Stomach (tissue), 8 donors: ENCODE measurements at regions not wholly inside any gene's neighbourhood (a gene's known extent, or its start where the extent isn't known, plus 50 kb on each side); places are given as distances from the start of the nearest gene placed in this dataset.

ENCODE experiments used
- DNase-seq, 2 donors: peaks; one replicate each; pipeline versions ENCODE4 v3.0.0 to v3.0.0-alpha.2; 2013 to 2019
- H3K27ac ChIP-seq, 5 donors: fragments of 200-600 bp in 4 of 5; sonication (generic) in 4 of 5; one replicate each; pipeline ENCODE4 v1.5.1; 2013 to 2019; ENCODE audit warnings: mild to moderate bottlenecking in 1 of 5, moderate library complexity in 1 of 5
- H3K27me3 ChIP-seq, 3 donors: fragments of 200-600 bp; sonication (generic); one replicate each; pipeline ENCODE4 v1.5.1; 2017 to 2019; ENCODE audit warnings: mixed run types in 1 of 3
- H3K36me3 ChIP-seq, 4 donors: fragments of 200-600 bp; sonication (generic); 1 replicate in 3 of 4; 2 replicates in 1 of 4; pipeline ENCODE4 v1.5.1; 2016 to 2019
- H3K4me1 ChIP-seq, 4 donors: fragments of 200-600 bp; sonication (generic); one replicate each; pipeline ENCODE4 v1.5.1; 2016 to 2019
- H3K4me3 ChIP-seq, 4 donors: fragments of 200-600 bp; sonication (generic) in 3 of 4; one replicate each; pipeline ENCODE4 v1.5.1; 2016 to 2019; ENCODE audit warnings: mild to moderate bottlenecking in 1 of 4
- H3K9me3 ChIP-seq, 4 donors: fragments of 200-600 bp; sonication (generic); one replicate each; pipeline ENCODE4 v1.5.1; 2016 to 2019
- CTCF ChIP-seq, 7 experiments: fragments of 450-650 bp in 4 of 7; fragments of 200-600 bp in 3 of 7; sonication (generic) in 3 of 7; IDR thresholded peaks; one replicate each; pipeline ENCODE4 v1.5.1; 2016 to 2019; ENCODE audit warnings: antibody characterized with exemption in 7 of 7, control low read depth in 2 of 7, mild to moderate bottlenecking in 1 of 7
- EP300 ChIP-seq: sonication (generic); formaldehyde crosslinking; IDR thresholded peaks from one replicate; pipeline ENCODE4 v1.6.1; 2017; ENCODE audit warnings: antibody characterized with exemption
- POLR2A ChIP-seq, 4 donors: fragments of 450-650 bp; IDR thresholded peaks; one replicate each; pipeline ENCODE4 v1.6.1; 2016; ENCODE audit warnings: antibody characterized with exemption in 4 of 4, control low read depth in 2 of 4, mild to moderate bottlenecking in 1 of 4, moderate library complexity in 1 of 4
- POLR2AphosphoS5 ChIP-seq, 3 donors: sonication (generic); formaldehyde crosslinking; IDR thresholded peaks; one replicate each; pipeline ENCODE4 v1.6.1; 2016; ENCODE audit warnings: antibody characterized with exemption in 3 of 3
- WGBS, 5 donors: extraction: QIAGEN DNeasy Blood & Tissue Kit in 3 of 5; methylation state at CpG; one replicate each; pipeline versions ENCODE4 v1.1.5 to v1.1.7; 2013 to 2018; 5-methylcytosine and 5-hydroxymethylcytosine counted together
- intact Hi-C: fragments of 100-400 bp; cut with DNase I; formaldehyde crosslinking; loops from one replicate; pipeline ENCODE4 v1.15.1; 2023; ENCODE audit warnings: low total_unique reads
- donor health status: healthy with polysubstance abuse.
- donor health status: Bipolar disorder and iron deficiency.
- donor health status: healthy.

- TF ChIP-seq POLR2AphosphoS5 (IDR thresholded peaks at IDR 0.05): no peak
- no peak for TF ChIP-seq CTCF (IDR thresholded peaks at IDR 0.05)
- no peak for TF ChIP-seq EP300
- no peak for TF ChIP-seq POLR2A (IDR thresholded peaks at IDR 0.05)
- DNase-seq: no peak
- intact Hi-C loops: no loop called here
- H3K27ac ChIP-seq: no peak overlapping the region
- no peaks in the 10 kb centered on the region for H3K27me3 ChIP-seq
- no peaks in the 10 kb centered on the region for H3K9me3 ChIP-seq
- H3K4me1 ChIP-seq: no peaks in the 10 kb centered on the region
- WGBS, 5 donors: 55 to 78% (median 77%) methylated on average over 4 of the region's 4 CpGs
- H3K4me3 ChIP-seq: no peak overlapping the region
- H3K36me3 ChIP-seq: no peaks in the 10 kb centered on the region
Measured at GRCh38 chr4:127138586-127138985, 494.2 kb upstream of the INTU start.

GRCh38 chr4:127139788-127140286, 492.9 kb upstream of the INTU start:
- no peak for TF ChIP-seq POLR2A (IDR thresholded peaks at IDR 0.05)
- no peak for TF ChIP-seq EP300
- no peak for TF ChIP-seq POLR2AphosphoS5 (IDR thresholded peaks at IDR 0.05)
- TF ChIP-seq CTCF (IDR thresholded peaks at IDR 0.05): no peak
- H3K4me1 ChIP-seq: no peaks in the 10 kb centered on the region
- no peak overlapping the region for H3K4me3 ChIP-seq
- H3K27ac ChIP-seq: no peak overlapping the region
- intact Hi-C loops: no loop called here
- H3K9me3 ChIP-seq: no peaks in the 10 kb centered on the region
- WGBS, 5 donors: 58 to 68% (median 64%) methylated on average over 4 to 6 of the region's 6 CpGs
- no peaks in the 10 kb centered on the region for H3K27me3 ChIP-seq
- no peak for DNase-seq
- no peaks in the 10 kb centered on the region for H3K36me3 ChIP-seq

GRCh38 chr4:127140306-127140705, 492.5 kb upstream of the INTU start:
- no peak overlapping the region for H3K27ac ChIP-seq
- H3K36me3 ChIP-seq: no peaks in the 10 kb centered on the region
- no peaks in the 10 kb centered on the region for H3K27me3 ChIP-seq
- DNase-seq: no peak
- peaks cover 0 to 4% (median 1%) of the 10 kb centered on the region in 4 donors for H3K4me1 ChIP-seq
- 55 to 71% (median 60%) methylated on average over 3 of the region's 3 CpGs for WGBS, 5 donors
- no peaks in the 10 kb centered on the region for H3K9me3 ChIP-seq
- intact Hi-C loops: no loop called here
- TF ChIP-seq POLR2AphosphoS5 (IDR thresholded peaks at IDR 0.05): no peak
- TF ChIP-seq EP300: no peak
- no peak overlapping the region for H3K4me3 ChIP-seq

GRCh38 chr4:127141856-127142255, 490.9 kb upstream of the INTU start:
- H3K9me3 ChIP-seq: no peaks in the 10 kb centered on the region
- H3K27ac ChIP-seq: peak overlapping the region in 1 of 5 donors; percentile 36
- H3K27me3 ChIP-seq: no peaks in the 10 kb centered on the region
- H3K36me3 ChIP-seq: no peaks in the 10 kb centered on the region
- 50 to 73% (median 60%) methylated on average over 1 of the region's 1 CpG for WGBS, 5 donors
- no peak overlapping the region for H3K4me3 ChIP-seq
- intact Hi-C loops: no loop called here
- H3K4me1 ChIP-seq: peaks cover 0 to 9% (median 4%) of the 10 kb centered on the region in 4 donors
- no peak for DNase-seq
- TF ChIP-seq EP300 (no peak), POLR2AphosphoS5 (IDR thresholded peaks at IDR 0.05) (no peak), CTCF (IDR thresholded peaks at IDR 0.05) (no peak), POLR2A (IDR thresholded peaks at IDR 0.05) (no peak)

GRCh38 chr4:127143460-127144195, 489.1 kb upstream of the INTU start:
- WGBS, 5 donors: 52 to 68% (median 60%) methylated on average over 5 of the region's 5 CpGs
- Histone ChIP-seq H3K9me3 (no peaks in the 10 kb centered on the region), H3K4me3 (no peak overlapping the region), H3K36me3 (no peaks in the 10 kb centered on the region), H3K27me3 (no peaks in the 10 kb centered on the region), H3K27ac (peak overlapping the region in 1 of 5 donors; percentile 11), H3K4me1 (peaks cover 0 to 9% (median 4%) of the 10 kb centered on the region in 4 donors)
- TF ChIP-seq EP300: no peak
- TF ChIP-seq CTCF (IDR thresholded peaks at IDR 0.05): no peak
- TF ChIP-seq POLR2A (IDR thresholded peaks at IDR 0.05): no peak
- no peak for TF ChIP-seq POLR2AphosphoS5 (IDR thresholded peaks at IDR 0.05)
- intact Hi-C loops: no loop called here
- DNase-seq: peak in 1 of 2 donors; percentile 27
